GM18858 (cell line): ENCODE measurements at regions not wholly inside any gene's neighbourhood (a gene's known extent, or its start where the extent isn't known, plus 50 kb on each side); places are given as distances from the start of the nearest gene placed in this dataset.

Experiments
- ATAC-seq: cut with Tn5 transposase; IDR thresholded peaks from one replicate; pipeline ENCODE4 v1.9.1; 2021; ENCODE audit not compliant: unreplicated experiment

- ATAC-seq, result no peak
Observed at GRCh38 chr7:88515301-88515700, 208.6 kb upstream of the STEAP4 start.

GRCh38 chr7:88509341-88509740 is 202.6 kb upstream of the STEAP4 start:
- no peak for ATAC-seq

- ATAC-seq, result no peak
Observed at GRCh38 chr7:88500131-88500530, 193.4 kb upstream of the STEAP4 start.

- no peak for ATAC-seq
Observed at GRCh38 chr7:88495881-88496725, 189.4 kb upstream of the STEAP4 start.

GRCh38 chr7:88492153-88492552 is 185.5 kb upstream of the STEAP4 start:
- no peak for ATAC-seq

- ATAC-seq, result no peak
Observed at GRCh38 chr7:88490874-88491273, 184.2 kb upstream of the STEAP4 start.

GRCh38 chr7:88490161-88490560 is 183.5 kb upstream of the STEAP4 start:
- ATAC-seq, result no peak

- no peak for ATAC-seq
Observed at GRCh38 chr7:88485821-88486220, 179.1 kb upstream of the STEAP4 start.

GRCh38 chr7:88484551-88484950 is 177.9 kb upstream of the STEAP4 start:
- no peak for ATAC-seq

- ATAC-seq, result no peak
Observed at GRCh38 chr7:88480896-88481295, 174.2 kb upstream of the STEAP4 start.

- no peak for ATAC-seq
Observed at GRCh38 chr7:88480271-88480670, 173.6 kb upstream of the STEAP4 start.

- ATAC-seq, result no peak
Observed at GRCh38 chr7:88477976-88478375, 171.3 kb upstream of the STEAP4 start.

- ATAC-seq, result no peak
Observed at GRCh38 chr7:88465600-88465999, 158.9 kb upstream of the STEAP4 start.

- no peak for ATAC-seq
Observed at GRCh38 chr7:88462799-88463198, 156.1 kb upstream of the STEAP4 start.

- ATAC-seq, result no peak
Observed at GRCh38 chr7:88460650-88461049, 154.0 kb upstream of the STEAP4 start.

- ATAC-seq, result no peak
Observed at GRCh38 chr7:88458946-88459345, 152.3 kb upstream of the STEAP4 start.

GRCh38 chr7:88458279-88458678 is 151.6 kb upstream of the STEAP4 start:
- ATAC-seq, result no peak

- no peak for ATAC-seq
Observed at GRCh38 chr7:88457320-88457719, 150.6 kb upstream of the STEAP4 start.

- ATAC-seq, result no peak
Observed at GRCh38 chr7:88456490-88456889, 149.8 kb upstream of the STEAP4 start.

- ATAC-seq, result no peak
Observed at GRCh38 chr7:88455696-88456095, 149.0 kb upstream of the STEAP4 start.

- ATAC-seq, result no peak
Observed at GRCh38 chr7:88452646-88453045, 146.0 kb upstream of the STEAP4 start.

GRCh38 chr7:88450874-88451273 is 144.2 kb upstream of the STEAP4 start:
- no peak for ATAC-seq

- ATAC-seq, result no peak
Observed at GRCh38 chr7:88449410-88449809, 142.7 kb upstream of the STEAP4 start.
